K562 (cell line): ENCODE measurements at regions not wholly inside any gene's neighbourhood (a gene's known extent, or its start where the extent isn't known, plus 50 kb on each side); places are given as distances from the start of the nearest gene placed in this dataset.

Source experiments
- ATAC-seq: fragments of 200-7000 bp; cut with Tn5 transposase; 3 replicates; pipeline ENCODE4 v1.9.1; 2020; ENCODE audit warnings: moderate library complexity
- BruUV-seq: library from RNA; stranded (reverse); fragments of 400-500 nt; replicated peaks from 2 replicates; lab custom pipeline; 2021; lab: Mats Ljungman, UMichigan
- CTCF ChIA-PET: fragments of 300-600 bp; formaldehyde crosslinking; extraction: SDS; loops from one replicate; lab custom pipeline; 2021; ENCODE audit warnings: low intra/inter-chr PET ratio; lab: Yijun Ruan, JAX
- POLR2A ChIA-PET: fragments of 300-600, 350-650 bp; sonication (Branson Sonifier 250); formaldehyde crosslinking; extraction: SDS; loops from one replicate; lab custom pipeline; 2021; ENCODE audit warnings: antibody characterized with exemption, inconsistent platforms; lab: Yijun Ruan, JAX
- DNase-seq, 4 experiments: peaks; one replicate each; pipeline versions ENCODE4 v3.0.0 to v3.0.0-alpha.2; 2011 to 2018; ENCODE audit warnings: low spot score in 3 of 4, mixed read lengths in 3 of 4; ENCODE audit errors: extremely low read depth in 1 of 4
- FAIRE-seq: peaks from 2 replicates; lab custom pipeline; 2011; peaks lifted over from hg19 to GRCh38; lab: Jason Lieb, UNC
- H2AFZ ChIP-seq: 2 replicates; pipeline ENCODE4 v1.6.0; 2011; ENCODE audit warnings: low read depth, low read length, control low read depth, inconsistent platforms
- H3K27ac ChIP-seq: fragments of 200-600 bp; 3 replicates; pipeline ENCODE4 v1.8.0; 2011; ENCODE audit warnings: low read depth, mild to moderate bottlenecking, control low read depth, inconsistent platforms, low read length, moderate library complexity, mixed read lengths; ENCODE audit errors: extremely low read depth
- H3K27me3 ChIP-seq, 2 experiments: fragments of 300-600 bp in 1 of 2; 2 replicates in 1 of 2; 3 replicates in 1 of 2; pipeline versions ENCODE4 v1.6.0 to v1.8.0; 2011; ENCODE audit warnings: inconsistent platforms in 2 of 2, low read length in 2 of 2, mild to moderate bottlenecking in 1 of 2, mixed read lengths in 1 of 2, moderate library complexity in 1 of 2; ENCODE audit not compliant: control insufficient read depth in 2 of 2, insufficient read depth in 2 of 2
- H3K36me3 ChIP-seq: fragments of 300-600 bp; 3 replicates; pipeline ENCODE4 v1.8.0; 2011; ENCODE audit warnings: mild to moderate bottlenecking, low read length, inconsistent platforms; ENCODE audit not compliant: control insufficient read depth, insufficient read depth
- H3K4me1 ChIP-seq, 2 experiments: fragments of 200-600 bp in 1 of 2; replicated peaks in 1 of 2; 2 replicates in 1 of 2; 3 replicates in 1 of 2; pipeline versions ENCODE4 v1.5.1 to v1.8.0; 2011; ENCODE audit warnings: inconsistent platforms in 2 of 2, low read length in 2 of 2, mild to moderate bottlenecking in 1 of 2, mixed read lengths in 1 of 2, moderate library complexity in 1 of 2; ENCODE audit not compliant: control insufficient read depth in 2 of 2, insufficient read depth in 2 of 2
- H3K4me2 ChIP-seq: 2 replicates; pipeline ENCODE4 v1.6.1; 2011; ENCODE audit warnings: low read length, control low read depth, inconsistent platforms, mixed read lengths; ENCODE audit not compliant: insufficient read depth
- H3K4me3 ChIP-seq: fragments of 200-600 bp; sonication (generic), shearing (Covaris generic); 2 replicates; pipeline ENCODE4 v1.5.1; 2016; ENCODE audit warnings: control low read depth, inconsistent platforms
- H3K79me2 ChIP-seq: fragments of 200-600 bp; 3 replicates; pipeline ENCODE4 v1.8.0; 2011; ENCODE audit warnings: low read length, inconsistent platforms; ENCODE audit not compliant: control insufficient read depth, insufficient read depth
- H3K9ac ChIP-seq, 2 experiments: 2 replicates each; pipeline versions ENCODE4 v1.6.0 to v1.6.1; 2011; ENCODE audit warnings: low read depth in 2 of 2, low read length in 2 of 2, control low read depth in 1 of 2, inconsistent platforms in 1 of 2, mild to moderate bottlenecking in 1 of 2, mixed read lengths in 1 of 2; ENCODE audit not compliant: insufficient read depth in 1 of 2
- H3K9me1 ChIP-seq: one replicate; pipeline ENCODE4 v1.6.0; 2011; ENCODE audit warnings: inconsistent platforms, mild to moderate bottlenecking, low read length, moderate library complexity; ENCODE audit not compliant: control insufficient read depth, insufficient read depth
- H3K9me3 ChIP-seq: replicated peaks from 2 replicates; pipeline ENCODE4 v1.5.1; 2011; ENCODE audit warnings: low read depth, low read length, inconsistent platforms; ENCODE audit not compliant: control insufficient read depth, insufficient read depth
- H4K20me1 ChIP-seq: replicated peaks from 2 replicates; pipeline ENCODE4 v1.6.1; 2011; ENCODE audit warnings: low read length, inconsistent platforms, mixed read lengths; ENCODE audit not compliant: control insufficient read depth, insufficient read depth
- BRCA1 ChIP-seq, 2 experiments: fragments of 450-650 bp in 1 of 2; sonication (generic) in 1 of 2; formaldehyde crosslinking in 1 of 2; IDR thresholded peaks; 2 replicates each; pipeline versions ENCODE4 v1.5.0 to v1.6.1; 2017 to 2020; ENCODE audit warnings: mild to moderate bottlenecking in 1 of 2, missing genetic modification reagents in 1 of 2
- CBFA2T3 ChIP-seq: fragments of 450-650 bp; IDR thresholded peaks from 2 replicates; pipeline ENCODE4 v1.6.1; 2017
- CC2D1A ChIP-seq: fragments of 450-650 bp; IDR thresholded peaks from 2 replicates; pipeline ENCODE4 v1.6.1; 2017; ENCODE audit warnings: mild to moderate bottlenecking
- KDM1A ChIP-seq, 2 experiments: fragments of 450-650 bp; IDR thresholded peaks; 2 replicates each; pipeline ENCODE4 v1.6.1; 2016; ENCODE audit warnings: mild to moderate bottlenecking in 2 of 2
- KLF16 ChIP-seq: IDR thresholded peaks from 2 replicates; pipeline ENCODE4 v1.6.1; 2016; ENCODE audit warnings: antibody characterized with exemption
- L3MBTL2 ChIP-seq: fragments of 450-650 bp; IDR thresholded peaks from 2 replicates; pipeline ENCODE4 v1.6.1; 2016; ENCODE audit warnings: mild to moderate bottlenecking, moderate library complexity
- MCM2 ChIP-seq: fragments of 450-650 bp; IDR thresholded peaks from 2 replicates; pipeline ENCODE4 v1.6.1; 2017; ENCODE audit warnings: low read depth, mild to moderate bottlenecking
- OTX1 ChIP-seq: fragments of 450-650 bp; formaldehyde crosslinking; IDR thresholded peaks from 2 replicates; pipeline ENCODE4 v1.4.0; 2022; ENCODE audit warnings: mild to moderate bottlenecking
- RFX5 ChIP-seq: IDR thresholded peaks from 2 replicates; pipeline ENCODE4 v1.6.1; 2011; ENCODE audit warnings: low read depth, mild to moderate bottlenecking, improper control_type of control experiment, low read length
- SETDB1 ChIP-seq: IDR thresholded peaks from one replicate; pipeline ENCODE4 v1.6.1; 2012; ENCODE audit warnings: low read length, control low read depth, inconsistent platforms
- TSC22D4 ChIP-seq: fragments of 450-650 bp; IDR thresholded peaks from 2 replicates; pipeline ENCODE4 v1.6.1; 2016; ENCODE audit warnings: missing genetic modification characterization, missing biosample characterization, control low read depth
- ZFP1 ChIP-seq: fragments of 450-650 bp; formaldehyde crosslinking; IDR thresholded peaks from 2 replicates; pipeline ENCODE4 v1.4.0; 2020; ENCODE audit warnings: mild to moderate bottlenecking, mixed read lengths
- ZNF197 ChIP-seq: fragments of 200-800 bp; sonication (Bioruptor generic); IDR thresholded peaks from 2 replicates; pipeline ENCODE4 v1.6.1; 2016; ENCODE audit warnings: low read depth, missing genetic modification characterization, missing compliant biosample characterization
- ZNF699 ChIP-seq: fragments of 250-450 bp; sonication (Bioruptor Pico); IDR thresholded peaks from 2 replicates; pipeline ENCODE4 v1.8.0; 2021; ENCODE audit warnings: mild to moderate bottlenecking, moderate library complexity; ENCODE audit not compliant: insufficient replicate concordance
- WGBS: fragments of 100-300 bp; shearing (Covaris generic); methylation state at CpG from one replicate; pipeline ENCODE4 v1.1.6; 2016; ENCODE audit warnings: low coverage, mixed read lengths; ENCODE audit not compliant: insufficient coverage; ENCODE audit errors: missing lambda C conversion rate; 5-methylcytosine and 5-hydroxymethylcytosine counted together
- in situ Hi-C: fragments of 300-500 bp; cut with MboI; formaldehyde crosslinking; loops from 4 replicates; pipeline ENCODE4 v1.15.0; 2018; ENCODE audit warnings: inconsistent platforms, mixed read lengths
- intact Hi-C: fragments of 100-400 bp; cut with micrococcal nuclease; formaldehyde crosslinking; loops from 2 replicates; pipeline ENCODE4 v1.14.2; 2022
- TF ChIP-seq, protein P1 (sequence below): fragments of 450-650 bp; IDR thresholded peaks from 2 replicates; pipeline ENCODE4 v1.6.1; 2016; ENCODE audit warnings: mild to moderate bottlenecking
- TF ChIP-seq, protein P2 (sequence below): sonication (generic); formaldehyde crosslinking; IDR thresholded peaks from 2 replicates; pipeline ENCODE4 v1.8.0; 2022; ENCODE audit warnings: missing genetic modification reagents, mild to moderate bottlenecking, borderline replicate concordance

DNA sequence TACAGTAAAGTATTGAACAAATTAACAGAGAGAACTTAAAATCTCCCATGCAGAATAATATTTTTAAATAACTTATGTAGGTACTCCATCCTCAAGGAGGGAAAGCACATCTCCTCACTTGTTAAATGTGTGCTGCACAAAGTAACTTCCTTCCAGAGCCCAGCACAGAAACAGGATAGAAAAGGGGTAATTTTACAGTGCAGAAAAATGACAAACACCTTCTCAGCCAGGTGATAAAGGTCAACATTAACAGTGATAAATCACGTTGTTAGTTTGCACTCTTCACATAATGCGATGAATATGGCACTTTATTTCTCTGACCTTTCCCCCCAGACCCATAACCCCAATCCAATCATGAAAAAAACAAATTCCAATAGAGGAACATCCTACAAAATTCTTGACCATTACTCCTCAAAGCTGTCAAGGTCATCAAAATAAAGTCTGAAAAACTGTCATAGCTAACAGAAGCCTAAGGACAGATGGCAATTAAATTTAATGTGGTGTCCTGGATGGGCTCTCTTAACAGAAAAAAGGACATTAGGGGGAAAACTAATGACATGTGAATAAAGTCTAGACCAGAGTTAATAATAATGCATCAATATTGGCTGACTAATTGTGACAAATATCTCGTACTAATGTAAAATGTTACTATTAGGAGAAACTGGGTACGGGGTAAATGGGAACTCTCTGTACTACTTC is 547.4 kb upstream of the AGA start:
- Histone ChIP-seq H3K9me3 (no peaks in the 10 kb centered on the region), H4K20me1 (no peaks in the 10 kb centered on the region), H3K4me1 (no peaks in the 10 kb centered on the region), H3K36me3 (no peaks in the 10 kb centered on the region), H3K9me1 (no peaks in the 10 kb centered on the region), H3K4me2 (no peak overlapping the region), H3K27ac (no peak overlapping the region), H3K27me3 (no peaks in the 10 kb centered on the region), H3K4me3 (no peak overlapping the region), H3K79me2 (no peaks in the 10 kb centered on the region), H3K9ac (no peak overlapping the region), H2AFZ (no peak overlapping the region)
- BruUV-seq = no TSS peak
- ChIA-PET POLR2A (no interaction called here), CTCF (no interaction called here)
- no peak for DNase-seq
- WGBS = 4% methylated on average over 4 of the region's 4 CpGs
- intact Hi-C loops = no loop called here
- no peak for ATAC-seq
- in situ Hi-C loops = no loop called here
- TF ChIP-seq, protein P1, sequence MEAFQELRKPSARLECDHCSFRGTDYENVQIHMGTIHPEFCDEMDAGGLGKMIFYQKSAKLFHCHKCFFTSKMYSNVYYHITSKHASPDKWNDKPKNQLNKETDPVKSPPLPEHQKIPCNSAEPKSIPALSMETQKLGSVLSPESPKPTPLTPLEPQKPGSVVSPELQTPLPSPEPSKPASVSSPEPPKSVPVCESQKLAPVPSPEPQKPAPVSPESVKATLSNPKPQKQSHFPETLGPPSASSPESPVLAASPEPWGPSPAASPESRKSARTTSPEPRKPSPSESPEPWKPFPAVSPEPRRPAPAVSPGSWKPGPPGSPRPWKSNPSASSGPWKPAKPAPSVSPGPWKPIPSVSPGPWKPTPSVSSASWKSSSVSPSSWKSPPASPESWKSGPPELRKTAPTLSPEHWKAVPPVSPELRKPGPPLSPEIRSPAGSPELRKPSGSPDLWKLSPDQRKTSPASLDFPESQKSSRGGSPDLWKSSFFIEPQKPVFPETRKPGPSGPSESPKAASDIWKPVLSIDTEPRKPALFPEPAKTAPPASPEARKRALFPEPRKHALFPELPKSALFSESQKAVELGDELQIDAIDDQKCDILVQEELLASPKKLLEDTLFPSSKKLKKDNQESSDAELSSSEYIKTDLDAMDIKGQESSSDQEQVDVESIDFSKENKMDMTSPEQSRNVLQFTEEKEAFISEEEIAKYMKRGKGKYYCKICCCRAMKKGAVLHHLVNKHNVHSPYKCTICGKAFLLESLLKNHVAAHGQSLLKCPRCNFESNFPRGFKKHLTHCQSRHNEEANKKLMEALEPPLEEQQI = no peak
- TF ChIP-seq TSC22D4 (tag) = no peak
- TF ChIP-seq RFX5 = no peak
- TF ChIP-seq CBFA2T3 = no peak
- TF ChIP-seq, protein P2, sequence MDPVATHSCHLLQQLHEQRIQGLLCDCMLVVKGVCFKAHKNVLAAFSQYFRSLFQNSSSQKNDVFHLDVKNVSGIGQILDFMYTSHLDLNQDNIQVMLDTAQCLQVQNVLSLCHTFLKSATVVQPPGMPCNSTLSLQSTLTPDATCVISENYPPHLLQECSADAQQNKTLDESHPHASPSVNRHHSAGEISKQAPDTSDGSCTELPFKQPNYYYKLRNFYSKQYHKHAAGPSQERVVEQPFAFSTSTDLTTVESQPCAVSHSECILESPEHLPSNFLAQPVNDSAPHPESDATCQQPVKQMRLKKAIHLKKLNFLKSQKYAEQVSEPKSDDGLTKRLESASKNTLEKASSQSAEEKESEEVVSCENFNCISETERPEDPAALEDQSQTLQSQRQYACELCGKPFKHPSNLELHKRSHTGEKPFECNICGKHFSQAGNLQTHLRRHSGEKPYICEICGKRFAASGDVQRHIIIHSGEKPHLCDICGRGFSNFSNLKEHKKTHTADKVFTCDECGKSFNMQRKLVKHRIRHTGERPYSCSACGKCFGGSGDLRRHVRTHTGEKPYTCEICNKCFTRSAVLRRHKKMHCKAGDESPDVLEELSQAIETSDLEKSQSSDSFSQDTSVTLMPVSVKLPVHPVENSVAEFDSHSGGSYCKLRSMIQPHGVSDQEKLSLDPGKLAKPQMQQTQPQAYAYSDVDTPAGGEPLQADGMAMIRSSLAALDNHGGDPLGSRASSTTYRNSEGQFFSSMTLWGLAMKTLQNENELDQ = no peak
- no peak for TF ChIP-seq L3MBTL2
- TF ChIP-seq ZNF197 (CRISPR knock-in tag) = no peak
- no peak for TF ChIP-seq ZNF699
- no peak for TF ChIP-seq KDM1A (IDR thresholded peaks at IDR 0.05)
- no peak for TF ChIP-seq OTX1 (CRISPR knock-in tag)
- no peak for TF ChIP-seq KLF16
- no peak for TF ChIP-seq BRCA1 (IDR thresholded peaks at IDR 0.05)
- TF ChIP-seq BRCA1 (CRISPR knock-in tag; IDR thresholded peaks at IDR 0.05) = no peak
- TF ChIP-seq MCM2 = no peak
- no peak for TF ChIP-seq CC2D1A
- no peak for TF ChIP-seq ZFP1
- TF ChIP-seq SETDB1 = no peak
- FAIRE-seq = no peak
